Right lobe of liver (tissue), 6 donors: ENCODE measurements at regions not wholly inside any gene's neighbourhood (a gene's known extent, or its start where the extent isn't known, plus 50 kb on each side); places are given as distances from the start of the nearest gene placed in this dataset.

ENCODE experiments used
- ATAC-seq, 4 donors: fragments of 200-7000 bp; cut with Tn5 transposase; one replicate each; pipeline ENCODE4 v1.9.1; 2020; ENCODE audit warnings: mild to moderate bottlenecking in 4 of 4, moderate library complexity in 4 of 4
- DNase-seq, 3 donors: peaks; one replicate each; pipeline ENCODE4 v3.0.0-alpha.2; 2020
- H3K27ac ChIP-seq, 3 donors: fragments of 200-600 bp; one replicate each; pipeline ENCODE4 v1.8.0; 2022
- H3K27me3 ChIP-seq, 2 donors: fragments of 200-600 bp; one replicate each; pipeline ENCODE4 v1.8.0; 2022
- H3K36me3 ChIP-seq, 4 donors: fragments of 200-600 bp; sonication (generic) in 1 of 4; one replicate each; pipeline versions ENCODE4 v1.5.1 to v1.8.0; 2017 to 2022; ENCODE audit warnings: control low read depth in 1 of 4
- H3K4me1 ChIP-seq, 4 donors: fragments of 200-600 bp; sonication (generic) in 1 of 4; one replicate each; pipeline versions ENCODE4 v1.5.1 to v1.8.0; 2017 to 2022; ENCODE audit warnings: control low read depth in 1 of 4
- H3K4me3 ChIP-seq, 3 donors: fragments of 200-600 bp; one replicate each; pipeline ENCODE4 v1.8.0; 2022
- H3K9me3 ChIP-seq, 4 donors: fragments of 200-600 bp; sonication (generic) in 1 of 4; one replicate each; pipeline versions ENCODE4 v1.5.1 to v1.8.0; 2017 to 2022; ENCODE audit warnings: control low read depth in 1 of 4
- CTCF ChIP-seq, 4 donors: fragments of 200-600 bp in 3 of 4; fragments of 450-650 bp in 1 of 4; IDR thresholded peaks; one replicate each; pipeline versions ENCODE4 v1.5.1 to v1.8.0; 2016 to 2022; ENCODE audit warnings: antibody characterized with exemption in 4 of 4, mild to moderate bottlenecking in 2 of 4
- POLR2A ChIP-seq: fragments of 450-650 bp; IDR thresholded peaks from one replicate; pipeline ENCODE4 v1.6.1; 2017; ENCODE audit warnings: antibody characterized with exemption, mild to moderate bottlenecking
- WGBS: methylation state at CpG from one replicate; pipeline ENCODE4 v1.1.6; 2018; ENCODE audit warnings: low coverage, low lambda C conversion rate; ENCODE audit not compliant: insufficient coverage; ENCODE audit errors: missing lambda C conversion rate; 5-methylcytosine and 5-hydroxymethylcytosine counted together
- intact Hi-C, 2 donors: fragments of 100-400 bp; cut with DNase I; formaldehyde crosslinking; loops; one replicate each; pipeline versions ENCODE4 v1.11.2 to v1.14.1; 2022
- donor health status: DM: no; HTN: yes; CAD: no.
- donor health status: DM: no; HTN: no; CAD: no.
- donor health status: DM: no; HTN: no; CAD: no.
- donor health status: DM: no; HTN: yes; CAD: no.
- donor health status: DM: no; HTN: yes; CAD: no.

GRCh38 chr3:82217571-82217970, 456.1 kb upstream of the GBE1 start:
- Histone ChIP-seq H3K36me3 (no peaks in the 10 kb centered on the region), H3K27me3 (no peaks in the 10 kb centered on the region), H3K9me3 (no peaks in the 10 kb centered on the region), H3K4me1 (peaks cover 0 to 5% (median 0%) of the 10 kb centered on the region in 4 donors), H3K4me3 (no peak overlapping the region), H3K27ac (no peak overlapping the region)
- DNase-seq = no peak
- TF ChIP-seq POLR2A = no peak
- TF ChIP-seq CTCF (IDR thresholded peaks at IDR 0.05) = no peak
- no peak for ATAC-seq
- 60% methylated on average over 4 of the region's 4 CpGs for WGBS
- intact Hi-C loops = no loop called here

GRCh38 chr3:82208002-82208710, 446.7 kb upstream of the GBE1 start:
- no peak overlapping the region for H3K27ac ChIP-seq
- 41% methylated on average over 4 of the region's 4 CpGs for WGBS
- H3K4me3 ChIP-seq = no peak overlapping the region
- no peak for TF ChIP-seq POLR2A
- no peak for TF ChIP-seq CTCF (IDR thresholded peaks at IDR 0.05)
- ATAC-seq (no peak), DNase-seq (no peak)
- no peaks in the 10 kb centered on the region for H3K4me1 ChIP-seq
- no peaks in the 10 kb centered on the region for H3K9me3 ChIP-seq
- no peaks in the 10 kb centered on the region for H3K36me3 ChIP-seq
- intact Hi-C loops = no loop called here
- H3K27me3 ChIP-seq = no peaks in the 10 kb centered on the region

DNA sequence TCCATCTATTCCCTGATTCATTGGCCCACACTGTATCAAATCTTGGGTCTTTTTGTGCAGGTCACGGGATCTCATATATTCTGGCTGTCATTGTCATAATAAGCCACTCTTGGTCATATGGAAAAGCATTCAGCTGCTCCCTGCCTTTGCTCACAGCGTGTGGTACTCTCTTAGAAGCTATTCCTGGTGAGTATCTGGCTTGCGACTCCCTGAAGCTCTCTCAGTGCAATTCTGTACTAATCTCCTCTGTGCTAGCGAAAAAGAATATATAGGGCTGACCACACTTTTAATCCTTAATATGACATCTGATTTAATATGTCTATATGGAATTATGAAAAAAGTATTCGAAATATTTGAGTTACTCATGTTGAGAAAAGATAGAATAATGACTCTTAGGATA, 440.8 kb upstream of the GBE1 start:
- Histone ChIP-seq H3K4me1 (no peaks in the 10 kb centered on the region), H3K9me3 (no peaks in the 10 kb centered on the region), H3K27me3 (no peaks in the 10 kb centered on the region), H3K36me3 (no peaks in the 10 kb centered on the region), H3K4me3 (no peak overlapping the region), H3K27ac (no peak overlapping the region)
- TF ChIP-seq CTCF (IDR thresholded peaks at IDR 0.05) = no peak
- TF ChIP-seq POLR2A = no peak
- no peak for DNase-seq
- intact Hi-C loops = no loop called here
- no peak for ATAC-seq
- WGBS = 58% methylated on average over 5 of the region's 5 CpGs

GRCh38 chr3:82201316-82201715, 439.9 kb upstream of the GBE1 start:
- H3K9me3 ChIP-seq = no peaks in the 10 kb centered on the region
- no peak overlapping the region for H3K27ac ChIP-seq
- WGBS = 55% methylated on average over 2 of the region's 2 CpGs
- TF ChIP-seq POLR2A (no peak), CTCF (IDR thresholded peaks at IDR 0.05) (no peak)
- DNase-seq (no peak), ATAC-seq (no peak)
- H3K4me3 ChIP-seq = no peak overlapping the region
- intact Hi-C loops = no loop called here
- no peaks in the 10 kb centered on the region for H3K36me3 ChIP-seq
- no peaks in the 10 kb centered on the region for H3K27me3 ChIP-seq
- no peaks in the 10 kb centered on the region for H3K4me1 ChIP-seq
